CD4-positive, alpha-beta T cell (primary cell): ENCODE measurements at regions not wholly inside any gene's neighbourhood (a gene's known extent, or its start where the extent isn't known, plus 50 kb on each side); places are given as distances from the start of the nearest gene placed in this dataset.

Experiments used
- ATAC-seq: fragments of 200-7000 bp; cut with Tn5 transposase; one replicate; pipeline ENCODE4 v1.10.0; 2022; ENCODE audit warnings: mild to moderate bottlenecking; ENCODE audit not compliant: poor library complexity
- CTCF ChIA-PET: fragments of 350-600 bp; sonication (Branson Sonifier 250); formaldehyde crosslinking; loops from one replicate; lab custom pipeline; 2021; ENCODE audit warnings: antibody characterized with exemption, inconsistent platforms; lab: Charles Lee
- POLR2A ChIA-PET: fragments of 350-600 bp; sonication (Branson Sonifier 250); formaldehyde crosslinking; loops from one replicate; lab custom pipeline; 2021; ENCODE audit warnings: antibody characterized with exemption, inconsistent platforms; lab: Charles Lee
- DNase-seq, 14 experiments: peaks; one replicate each; pipeline ENCODE4 v3.0.0-alpha.2; 2013 to 2020; ENCODE audit warnings: mixed read lengths in 2 of 14
- H3K27ac ChIP-seq, 2 donors: one replicate each; pipeline versions ENCODE4 v1.5.1 to v1.7.0; 2013; ENCODE audit warnings: low read length in 2 of 2, low read depth in 1 of 2, mild to moderate bottlenecking in 1 of 2
- H3K27me3 ChIP-seq, 2 experiments: 1 replicate in 1 of 2; 2 replicates in 1 of 2; pipeline versions ENCODE4 v1.6.1 to v1.7.0; 2013; ENCODE audit warnings: low read length in 2 of 2, control low read depth in 1 of 2, mild to moderate bottlenecking in 1 of 2, moderate library complexity in 1 of 2; ENCODE audit not compliant: insufficient read depth in 2 of 2, control insufficient read depth in 1 of 2
- H3K36me3 ChIP-seq: one replicate; pipeline ENCODE4 v1.6.1; 2013; ENCODE audit warnings: low read length, control low read depth; ENCODE audit not compliant: insufficient read depth
- H3K4me1 ChIP-seq: one replicate; pipeline ENCODE4 v1.6.1; 2013; ENCODE audit warnings: low read length, control low read depth; ENCODE audit not compliant: insufficient read depth
- H3K4me3 ChIP-seq: one replicate; pipeline ENCODE4 v1.5.1; 2013; ENCODE audit warnings: mild to moderate bottlenecking, low read length, moderate library complexity
- H3K9me3 ChIP-seq, 2 experiments: 1 replicate in 1 of 2; 2 replicates in 1 of 2; pipeline versions ENCODE4 v1.6.1 to v1.7.0; 2013; ENCODE audit warnings: low read length in 2 of 2, mild to moderate bottlenecking in 2 of 2, control low read depth in 1 of 2, moderate library complexity in 1 of 2; ENCODE audit not compliant: control insufficient read depth in 1 of 2, insufficient read depth in 1 of 2
- H3K27ac Mint-ChIP-seq: one replicate; pipeline ENCODE4 v1.8.0; 2020; ENCODE audit warnings: mixed read lengths
- H3K27me3 Mint-ChIP-seq: one replicate; pipeline ENCODE4 v1.8.0; 2021; ENCODE audit warnings: mixed read lengths
- H3K36me3 Mint-ChIP-seq: one replicate; pipeline ENCODE4 v1.8.0; 2021; ENCODE audit warnings: low read depth, mixed read lengths
- H3K4me1 Mint-ChIP-seq: one replicate; pipeline ENCODE4 v1.8.0; 2021; ENCODE audit warnings: low read depth, mixed read lengths
- H3K4me3 Mint-ChIP-seq: one replicate; pipeline ENCODE4 v1.8.0; 2020; ENCODE audit warnings: mild to moderate bottlenecking, mixed read lengths
- H3K9me3 Mint-ChIP-seq: one replicate; pipeline ENCODE4 v1.8.0; 2020; ENCODE audit warnings: mixed read lengths
- intact Hi-C, 2 experiments: fragments of 100-400 bp; cut with DNase I in 1 of 2; cut with micrococcal nuclease in 1 of 2; formaldehyde crosslinking; loops; one replicate each; pipeline versions ENCODE4 v1.15.1 to v1.9.0; 2023 to 2025; cut with DNase I, micrococcal nuclease
- TF ChIP-seq, protein P1 (sequence below): fragments of 200-600 bp; IDR thresholded peaks from one replicate; pipeline ENCODE4 v1.8.0; 2022; ENCODE audit warnings: antibody characterized with exemption, mild to moderate bottlenecking

DNA sequence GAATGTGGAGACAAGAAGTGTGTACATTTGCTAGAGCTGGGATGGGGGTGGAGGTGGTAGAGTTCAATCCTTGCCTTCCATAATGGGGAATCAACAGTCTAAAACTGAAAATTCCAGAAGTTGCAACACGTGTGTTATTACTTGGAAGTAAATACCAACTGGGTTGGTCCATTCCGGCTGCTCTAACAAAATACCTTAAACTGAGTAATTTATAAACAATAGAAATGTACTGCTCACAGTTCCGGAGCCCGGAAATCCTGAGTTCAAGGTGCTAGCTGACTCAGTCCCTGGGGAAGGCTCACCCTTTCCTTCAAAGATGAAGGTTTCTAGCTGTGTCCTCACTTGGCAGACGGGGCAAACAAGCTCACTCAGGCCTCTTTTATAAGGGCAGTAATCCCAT lies 59.0 kb downstream of the RIN2 start:
- Histone ChIP-seq H3K9me3 (no peaks in the 10 kb centered on the region), H3K4me3 (no peak overlapping the region), H3K4me1 (no peaks in the 10 kb centered on the region), H3K36me3 (no peaks in the 10 kb centered on the region), H3K27ac (no peak overlapping the region), H3K27me3 (no peaks in the 10 kb centered on the region)
- H3K9me3 Mint-ChIP-seq = peaks cover 5% of the 10 kb centered on the region
- ChIA-PET POLR2A (interaction anchor here (1.6 kb wide), 1 partner anchor 11 kb away, joined by 4 read pairs; no protein-coding TSS in a partner anchor), CTCF (no interaction called here)
- TF ChIP-seq, protein P1, sequence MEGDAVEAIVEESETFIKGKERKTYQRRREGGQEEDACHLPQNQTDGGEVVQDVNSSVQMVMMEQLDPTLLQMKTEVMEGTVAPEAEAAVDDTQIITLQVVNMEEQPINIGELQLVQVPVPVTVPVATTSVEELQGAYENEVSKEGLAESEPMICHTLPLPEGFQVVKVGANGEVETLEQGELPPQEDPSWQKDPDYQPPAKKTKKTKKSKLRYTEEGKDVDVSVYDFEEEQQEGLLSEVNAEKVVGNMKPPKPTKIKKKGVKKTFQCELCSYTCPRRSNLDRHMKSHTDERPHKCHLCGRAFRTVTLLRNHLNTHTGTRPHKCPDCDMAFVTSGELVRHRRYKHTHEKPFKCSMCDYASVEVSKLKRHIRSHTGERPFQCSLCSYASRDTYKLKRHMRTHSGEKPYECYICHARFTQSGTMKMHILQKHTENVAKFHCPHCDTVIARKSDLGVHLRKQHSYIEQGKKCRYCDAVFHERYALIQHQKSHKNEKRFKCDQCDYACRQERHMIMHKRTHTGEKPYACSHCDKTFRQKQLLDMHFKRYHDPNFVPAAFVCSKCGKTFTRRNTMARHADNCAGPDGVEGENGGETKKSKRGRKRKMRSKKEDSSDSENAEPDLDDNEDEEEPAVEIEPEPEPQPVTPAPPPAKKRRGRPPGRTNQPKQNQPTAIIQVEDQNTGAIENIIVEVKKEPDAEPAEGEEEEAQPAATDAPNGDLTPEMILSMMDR = no peak
- peaks cover 18% of the 10 kb centered on the region for H3K27me3 Mint-ChIP-seq
- intact Hi-C loops = no loop called here
- no peak overlapping the region for H3K27ac Mint-ChIP-seq
- DNase-seq (no peak), ATAC-seq (no peak)
- H3K4me3 Mint-ChIP-seq = no peak overlapping the region
- H3K36me3 Mint-ChIP-seq = no peaks in the 10 kb centered on the region
- no peaks in the 10 kb centered on the region for H3K4me1 Mint-ChIP-seq

DNA sequence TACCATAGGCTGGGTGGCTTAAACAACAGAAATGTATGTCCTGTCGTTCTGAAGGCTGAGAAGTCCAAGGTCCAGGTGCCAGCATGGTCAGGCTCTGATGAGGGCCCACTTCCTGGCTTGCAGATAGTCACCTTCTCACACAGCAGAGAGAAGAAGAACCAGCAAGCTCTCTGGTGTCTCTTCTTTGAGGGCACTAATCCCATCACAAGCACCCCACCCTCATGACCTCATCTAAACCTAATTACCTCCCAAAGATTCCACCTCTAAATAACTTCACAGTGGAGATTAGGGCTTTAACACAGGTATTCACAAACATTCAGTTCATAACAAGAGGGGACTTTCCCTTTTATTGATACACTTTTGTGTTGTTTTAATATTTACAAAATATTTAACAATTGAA lies 61.1 kb downstream of the RIN2 start:
- no peak overlapping the region for H3K4me3 ChIP-seq
- no peaks in the 10 kb centered on the region for H3K4me1 ChIP-seq
- CTCF ChIA-PET = no interaction called here
- POLR2A ChIA-PET = no interaction called here
- no peak overlapping the region for H3K27ac ChIP-seq
- H3K4me3 Mint-ChIP-seq = no peak overlapping the region
- ATAC-seq (no peak), DNase-seq (no peak)
- H3K36me3 ChIP-seq = no peaks in the 10 kb centered on the region
- H3K27me3 Mint-ChIP-seq = peaks cover 11% of the 10 kb centered on the region
- peaks cover 5% of the 10 kb centered on the region for H3K9me3 Mint-ChIP-seq
- no peaks in the 10 kb centered on the region for H3K9me3 ChIP-seq
- H3K27me3 ChIP-seq = no peaks in the 10 kb centered on the region
- H3K27ac Mint-ChIP-seq = no peak overlapping the region
- TF ChIP-seq, protein P1 = no peak
- no peaks in the 10 kb centered on the region for H3K36me3 Mint-ChIP-seq
- H3K4me1 Mint-ChIP-seq = no peaks in the 10 kb centered on the region
- intact Hi-C loops = no loop called here

DNA sequence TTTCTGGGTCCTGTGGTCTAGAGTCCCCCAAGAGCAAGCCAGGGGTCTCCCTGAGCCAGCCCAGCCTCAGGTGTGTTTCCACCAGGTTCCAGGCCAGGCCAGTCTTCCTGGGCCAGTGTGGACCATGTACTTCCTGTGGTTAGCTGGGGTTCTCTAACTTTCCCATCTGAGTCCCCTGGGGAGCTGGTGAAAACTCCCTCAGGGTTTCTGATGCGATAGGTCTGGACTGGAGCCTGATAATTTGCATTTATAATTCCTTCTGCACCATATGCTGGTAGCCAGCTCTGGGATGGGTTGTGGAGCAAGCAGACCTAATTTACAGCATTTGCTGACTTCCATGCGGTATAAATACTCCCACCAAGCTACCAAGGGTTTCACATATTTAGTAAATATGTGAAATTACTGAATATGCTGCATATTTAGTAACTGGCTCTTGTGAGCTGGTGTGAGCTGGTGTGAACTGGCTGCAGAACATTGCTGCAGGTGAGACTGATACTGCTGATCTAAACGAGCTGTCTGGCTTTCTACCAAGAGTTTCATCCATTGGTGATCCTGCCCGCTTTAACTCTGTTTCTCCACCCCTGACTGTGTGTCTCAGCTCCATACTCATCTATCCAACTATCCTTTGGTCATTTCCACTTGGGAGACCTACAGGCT lies 62.6 kb downstream of the RIN2 start:
- POLR2A ChIA-PET = no interaction called here
- no peak overlapping the region for H3K27ac Mint-ChIP-seq
- Histone ChIP-seq H3K4me1 (no peaks in the 10 kb centered on the region), H3K27ac (no peak overlapping the region), H3K27me3 (no peaks in the 10 kb centered on the region), H3K36me3 (no peaks in the 10 kb centered on the region), H3K9me3 (no peaks in the 10 kb centered on the region), H3K4me3 (no peak overlapping the region)
- H3K4me1 Mint-ChIP-seq = no peaks in the 10 kb centered on the region
- CTCF ChIA-PET = no interaction called here
- peaks cover 5% of the 10 kb centered on the region for H3K9me3 Mint-ChIP-seq
- no peaks in the 10 kb centered on the region for H3K36me3 Mint-ChIP-seq
- no peak overlapping the region for H3K4me3 Mint-ChIP-seq
- peaks cover 8% of the 10 kb centered on the region for H3K27me3 Mint-ChIP-seq
- intact Hi-C loops = no loop called here
- TF ChIP-seq, protein P1 = no peak
- DNase-seq = no peak
- no peak for ATAC-seq
